Astrocyte (in vitro differentiated cells and primary cell): ENCODE measurements at regions not wholly inside any gene's neighbourhood (a gene's known extent, or its start where the extent isn't known, plus 50 kb on each side); places are given as distances from the start of the nearest gene placed in this dataset.

ENCODE experiments used
- EZH2 ChIP-seq: IDR thresholded peaks from 2 replicates; pipeline ENCODE4 v1.6.1; 2012; ENCODE audit warnings: mild to moderate bottlenecking, low read length, inconsistent platforms; ENCODE audit not compliant: insufficient read depth
- TF ChIP-seq, protein P1 (sequence below): IDR thresholded peaks from 2 replicates; pipeline ENCODE4 v1.5.1; 2011; ENCODE audit warnings: low read depth, mild to moderate bottlenecking, inconsistent platforms, low read length, moderate library complexity; ENCODE audit not compliant: insufficient read depth

DNA sequence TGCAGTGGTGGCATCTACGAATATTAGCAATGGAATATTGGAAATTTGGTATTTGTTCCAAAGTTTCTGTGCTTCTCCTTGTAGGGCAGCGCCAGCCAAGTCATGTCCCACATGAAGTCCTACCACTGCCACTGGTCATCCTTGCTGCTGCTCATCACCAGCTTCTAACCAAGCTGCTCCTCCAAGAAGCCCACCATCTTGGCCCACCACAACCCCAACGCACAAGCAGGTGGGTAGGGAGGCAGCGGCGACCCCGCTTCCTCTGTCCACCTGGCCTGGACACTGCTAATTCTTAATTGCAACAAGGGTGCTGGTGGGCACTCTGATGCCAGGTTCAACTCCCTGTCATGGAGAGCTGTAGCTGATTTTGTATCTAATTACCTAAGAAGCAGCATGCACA, 291.2 kb upstream of the LYPLAL1 start:
- TF ChIP-seq, protein P1, sequence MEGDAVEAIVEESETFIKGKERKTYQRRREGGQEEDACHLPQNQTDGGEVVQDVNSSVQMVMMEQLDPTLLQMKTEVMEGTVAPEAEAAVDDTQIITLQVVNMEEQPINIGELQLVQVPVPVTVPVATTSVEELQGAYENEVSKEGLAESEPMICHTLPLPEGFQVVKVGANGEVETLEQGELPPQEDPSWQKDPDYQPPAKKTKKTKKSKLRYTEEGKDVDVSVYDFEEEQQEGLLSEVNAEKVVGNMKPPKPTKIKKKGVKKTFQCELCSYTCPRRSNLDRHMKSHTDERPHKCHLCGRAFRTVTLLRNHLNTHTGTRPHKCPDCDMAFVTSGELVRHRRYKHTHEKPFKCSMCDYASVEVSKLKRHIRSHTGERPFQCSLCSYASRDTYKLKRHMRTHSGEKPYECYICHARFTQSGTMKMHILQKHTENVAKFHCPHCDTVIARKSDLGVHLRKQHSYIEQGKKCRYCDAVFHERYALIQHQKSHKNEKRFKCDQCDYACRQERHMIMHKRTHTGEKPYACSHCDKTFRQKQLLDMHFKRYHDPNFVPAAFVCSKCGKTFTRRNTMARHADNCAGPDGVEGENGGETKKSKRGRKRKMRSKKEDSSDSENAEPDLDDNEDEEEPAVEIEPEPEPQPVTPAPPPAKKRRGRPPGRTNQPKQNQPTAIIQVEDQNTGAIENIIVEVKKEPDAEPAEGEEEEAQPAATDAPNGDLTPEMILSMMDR: no peak
- no peak for TF ChIP-seq EZH2
